HG03175 (cell line): ENCODE measurements at regions not wholly inside any gene's neighbourhood (a gene's known extent, or its start where the extent isn't known, plus 50 kb on each side); places are given as distances from the start of the nearest gene placed in this dataset.
"Not testable (repeated sequence)": the region's sequence is repeated elsewhere in the genome, so short reads cannot be mapped to it uniquely, and the experiment has no call there.

Experiments used
- ATAC-seq: cut with Tn5 transposase; IDR thresholded peaks from one replicate; pipeline ENCODE4 v1.9.1; 2021; ENCODE audit warnings: mild to moderate bottlenecking, moderate library complexity; ENCODE audit not compliant: unreplicated experiment

DNA sequence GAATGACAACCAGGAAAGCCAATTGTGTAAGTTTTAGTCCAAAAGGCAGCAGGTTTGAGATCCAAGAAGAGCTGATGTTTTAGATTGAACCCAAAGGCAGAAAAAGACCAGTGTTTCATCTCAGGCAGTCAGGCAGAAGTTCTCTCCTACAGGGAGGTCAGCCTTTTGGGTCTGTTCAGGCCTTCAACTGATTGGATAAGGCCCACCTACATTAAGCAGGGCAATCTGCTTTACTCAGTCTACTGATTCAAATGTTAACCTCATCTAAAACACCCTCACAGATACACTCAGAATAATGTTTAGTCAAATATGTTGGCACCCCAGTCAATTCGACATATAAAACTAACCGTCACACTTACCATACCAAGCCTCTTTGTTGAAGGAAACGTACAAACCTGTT lies 134.2 kb upstream of the NEIL3 start:
- no peak for ATAC-seq

DNA sequence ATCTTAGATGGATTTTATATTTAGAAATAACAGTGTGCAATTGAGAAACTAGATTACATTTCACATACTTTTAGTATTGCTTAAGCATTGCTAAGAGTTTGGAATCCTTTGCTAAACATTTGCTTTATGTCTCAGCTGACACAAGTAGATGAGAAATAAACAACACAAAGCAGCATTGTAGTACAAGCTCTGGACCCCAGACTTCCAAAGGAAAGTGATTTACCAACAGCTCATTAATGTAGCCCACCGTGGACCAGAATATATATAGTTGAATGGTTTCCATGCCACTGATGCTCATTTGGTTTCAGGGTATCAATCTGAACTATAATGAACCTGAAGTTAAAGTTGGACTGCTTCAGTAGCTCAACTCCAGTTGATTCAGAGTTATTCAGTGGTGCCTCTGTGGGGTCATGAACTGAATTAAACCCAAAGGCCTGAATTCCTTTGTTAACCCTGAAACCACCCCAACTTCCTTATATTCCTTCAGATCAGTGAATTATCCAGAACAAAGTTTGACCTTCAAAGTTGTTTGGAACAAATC lies 132.1 kb upstream of the NEIL3 start:
- ATAC-seq, result no peak

DNA sequence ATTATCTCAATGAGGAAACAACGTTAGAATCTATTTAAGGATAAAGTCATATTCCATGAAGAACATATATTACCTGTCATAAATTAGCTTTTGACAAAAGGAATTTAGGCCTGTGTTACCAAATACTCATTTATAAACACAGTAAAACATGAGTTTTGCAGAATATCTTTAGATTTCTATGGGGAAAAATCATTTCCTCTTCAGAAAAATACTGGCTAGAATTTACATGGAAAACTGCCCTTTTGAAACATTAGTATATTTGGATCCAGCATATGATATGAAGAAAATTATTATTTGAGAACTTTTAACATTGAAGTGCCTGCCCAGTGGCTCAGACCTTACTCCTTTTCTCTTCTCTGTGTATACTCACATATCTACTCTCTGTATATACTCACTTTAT lies 131.4 kb upstream of the NEIL3 start:
- no peak for ATAC-seq

DNA sequence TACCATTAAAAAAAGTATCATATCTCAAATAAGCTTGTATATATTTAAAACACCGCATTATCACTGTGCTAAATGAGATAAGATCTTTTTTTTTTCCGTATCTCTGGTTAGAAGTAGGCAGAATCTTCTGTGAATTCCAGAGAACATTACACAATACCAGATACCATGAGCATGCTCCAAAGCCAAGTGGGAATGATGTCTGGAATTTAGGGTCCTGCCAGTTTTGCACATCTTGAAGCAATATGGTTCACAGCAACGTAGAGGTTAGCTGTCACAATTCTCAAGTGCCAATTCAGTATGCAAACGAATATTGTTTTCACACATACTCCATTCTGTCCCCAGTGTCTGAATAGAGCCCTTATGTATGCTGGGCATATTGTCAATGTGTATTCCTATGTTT lies 127.5 kb upstream of the NEIL3 start:
- ATAC-seq, result no peak

DNA sequence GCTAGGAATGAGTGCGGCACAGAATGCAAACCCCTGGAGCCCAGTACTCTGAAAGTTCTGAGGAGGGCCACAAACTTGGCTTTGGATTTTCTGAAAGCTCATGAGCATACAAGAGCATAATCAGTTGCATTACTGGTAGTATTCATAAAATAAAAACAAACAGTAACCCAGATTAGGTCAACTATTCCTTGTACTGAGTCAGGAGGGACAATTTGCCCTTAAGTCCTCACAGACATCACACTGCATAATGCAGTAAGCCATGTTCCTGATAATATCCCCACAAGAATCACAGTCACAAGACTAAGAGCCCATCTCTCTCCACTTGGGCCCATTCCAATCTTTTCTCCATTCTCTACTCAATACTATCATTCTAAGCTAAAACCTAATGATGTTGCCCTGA lies 126.9 kb upstream of the NEIL3 start:
- ATAC-seq, result no peak

DNA sequence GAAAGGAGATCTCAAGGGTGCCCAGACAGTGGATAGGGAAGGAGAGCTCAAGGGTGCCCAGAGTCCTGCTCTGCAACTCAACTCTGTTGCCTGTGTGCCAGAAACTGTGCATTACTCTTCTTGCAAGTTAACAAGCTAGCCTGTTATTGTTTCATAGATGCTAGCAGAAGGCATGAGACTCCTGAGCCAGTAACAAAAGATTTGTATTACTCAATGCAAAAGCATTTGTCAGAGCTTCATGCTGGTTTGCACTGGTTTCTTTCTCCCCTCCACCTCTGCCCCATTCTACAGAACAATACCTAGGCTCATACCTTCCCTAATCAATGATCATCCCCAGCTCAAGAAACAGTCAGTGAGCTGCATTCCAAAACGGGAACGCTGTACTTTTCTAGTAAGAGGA lies 124.5 kb upstream of the NEIL3 start:
- ATAC-seq, result no peak

DNA sequence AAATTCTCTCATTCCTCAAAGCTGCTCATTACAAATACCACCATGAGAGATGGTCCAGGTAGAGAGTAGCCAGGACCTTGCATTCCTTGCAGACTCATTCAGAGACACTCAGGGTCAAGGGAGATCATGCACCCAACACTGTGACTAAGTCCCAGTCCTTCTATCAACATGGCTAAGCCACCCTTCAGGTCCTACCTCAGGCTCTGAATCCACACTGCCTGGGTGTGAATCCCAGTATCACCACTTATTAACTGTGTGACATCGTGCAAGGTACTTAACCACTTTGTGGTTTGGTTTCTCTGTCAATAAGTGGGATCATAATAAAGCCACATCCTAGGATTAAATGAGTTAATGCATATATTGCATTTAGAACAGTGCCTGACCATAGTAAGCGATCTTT lies 124.1 kb upstream of the NEIL3 start:
- no peak for ATAC-seq

DNA sequence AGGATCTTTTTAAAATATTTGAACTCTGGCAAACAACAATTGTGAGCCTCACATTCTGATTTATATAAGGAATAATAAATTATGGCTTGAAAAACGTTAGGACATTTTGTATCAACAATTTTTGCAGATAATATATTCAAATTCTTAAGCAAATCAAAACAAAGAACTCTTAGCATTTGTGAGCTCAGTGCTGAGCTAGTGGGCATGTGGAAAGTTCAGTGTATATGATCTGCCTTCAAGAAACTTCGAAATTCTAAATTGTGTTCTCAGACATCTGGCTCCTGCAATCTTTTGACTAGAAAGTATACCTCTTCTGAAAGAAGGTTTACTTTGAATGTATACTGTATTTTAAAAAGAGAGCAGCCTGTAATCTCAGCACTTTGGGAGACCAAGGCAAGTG lies 122.3 kb upstream of the NEIL3 start:
- ATAC-seq, result no peak

DNA sequence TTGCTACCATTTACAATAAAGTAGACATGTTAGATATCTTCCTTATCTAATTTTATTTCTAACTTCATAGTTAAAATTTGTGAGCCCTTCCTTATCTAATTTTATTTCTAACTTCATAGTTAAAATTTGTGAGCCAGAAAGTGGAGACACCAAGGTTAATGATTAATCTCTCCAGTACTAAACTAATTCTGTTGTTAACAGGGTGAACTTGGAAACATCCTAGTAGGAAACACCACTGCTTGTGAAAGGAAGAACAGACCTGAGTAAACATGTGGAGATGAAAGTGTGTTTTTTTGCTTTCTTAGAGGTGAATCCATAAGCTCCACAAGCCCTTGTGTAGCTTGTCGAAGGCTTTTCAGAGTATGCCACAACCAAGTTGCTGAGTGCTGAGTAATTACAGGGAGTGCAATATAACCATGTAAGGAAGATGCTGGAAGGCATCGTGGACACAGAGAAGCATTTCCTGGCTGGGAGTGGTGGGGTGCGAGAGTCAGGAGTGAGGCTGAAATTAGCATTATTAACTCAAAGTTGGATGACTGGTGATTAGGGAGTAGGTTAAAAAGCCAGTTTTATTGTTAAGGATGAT lies 118.6 kb upstream of the NEIL3 start:
- ATAC-seq, result no peak

DNA sequence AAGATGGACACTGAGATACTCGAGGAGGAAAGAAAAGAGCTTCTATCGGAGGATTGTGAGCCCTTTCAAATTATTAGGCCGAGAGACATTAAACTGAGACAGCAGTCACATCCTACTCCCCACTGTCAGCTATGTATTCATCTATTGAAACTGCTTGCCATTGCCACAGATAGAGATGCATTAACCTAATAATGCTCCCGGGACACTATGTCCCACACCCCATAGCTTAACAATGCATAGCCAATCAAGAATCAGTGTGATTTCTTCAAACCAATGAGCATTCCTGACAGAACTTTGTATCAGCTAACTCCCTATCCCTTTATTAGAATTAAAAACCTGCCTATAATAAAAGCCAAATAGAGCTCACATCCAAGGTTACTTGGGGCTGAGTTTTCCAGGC lies 118.1 kb upstream of the NEIL3 start:
- no peak for ATAC-seq

DNA sequence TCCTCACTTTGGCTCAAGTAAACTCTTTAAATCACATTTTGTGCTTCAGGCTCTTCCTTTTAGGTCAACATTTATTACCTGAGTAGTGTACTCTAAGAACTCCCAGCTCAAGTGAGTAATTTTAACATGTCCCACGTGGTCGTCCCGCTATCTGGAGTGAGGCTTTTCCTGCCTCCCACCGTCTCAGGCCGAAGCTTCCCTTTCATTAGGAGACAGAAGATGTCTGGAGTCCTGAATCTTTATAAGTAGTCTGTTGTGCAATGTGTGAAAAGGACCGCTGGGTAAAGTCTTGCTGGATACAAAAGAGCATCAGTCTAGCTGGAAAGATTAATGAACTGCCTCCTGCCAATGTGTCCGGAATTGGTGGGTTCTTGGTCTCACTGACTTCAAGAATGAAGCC lies 117.7 kb upstream of the NEIL3 start:
- ATAC-seq, result no peak

DNA sequence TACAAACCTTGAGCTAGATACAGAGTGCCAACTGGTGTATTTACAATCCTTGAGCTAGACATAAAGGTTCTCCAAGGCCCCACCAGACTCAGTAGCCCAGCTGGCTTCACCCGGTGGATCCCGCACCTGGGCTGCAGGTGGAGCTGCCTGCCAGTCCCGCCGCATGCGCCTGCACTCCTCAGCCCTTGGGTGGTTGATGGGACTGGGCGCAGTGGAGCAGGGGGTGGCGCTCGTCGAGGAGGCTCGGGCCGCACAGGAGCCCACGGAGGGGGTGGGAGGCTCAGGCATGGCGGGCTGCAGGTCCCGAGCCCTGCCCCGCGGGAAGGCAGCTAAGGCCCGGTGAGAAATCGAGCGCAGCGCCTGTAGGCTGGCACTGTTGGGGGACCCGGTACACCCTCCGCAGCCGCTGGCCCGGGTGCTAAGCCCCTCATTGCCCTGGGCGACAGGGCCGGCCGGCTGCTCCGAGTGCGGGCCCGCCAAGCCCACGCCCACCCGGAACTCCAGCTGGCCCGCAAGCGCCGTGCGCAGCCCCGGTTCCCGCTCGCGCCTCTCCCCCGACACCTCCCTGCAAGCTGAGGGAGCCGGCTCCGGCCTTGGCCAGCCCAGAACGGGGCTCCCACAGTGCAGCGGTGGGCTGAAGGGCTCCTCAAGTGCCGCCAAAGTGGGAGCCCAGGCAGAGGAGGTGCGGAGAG lies 116.5 kb upstream of the NEIL3 start:
- ATAC-seq, result not testable (repeated sequence)

DNA sequence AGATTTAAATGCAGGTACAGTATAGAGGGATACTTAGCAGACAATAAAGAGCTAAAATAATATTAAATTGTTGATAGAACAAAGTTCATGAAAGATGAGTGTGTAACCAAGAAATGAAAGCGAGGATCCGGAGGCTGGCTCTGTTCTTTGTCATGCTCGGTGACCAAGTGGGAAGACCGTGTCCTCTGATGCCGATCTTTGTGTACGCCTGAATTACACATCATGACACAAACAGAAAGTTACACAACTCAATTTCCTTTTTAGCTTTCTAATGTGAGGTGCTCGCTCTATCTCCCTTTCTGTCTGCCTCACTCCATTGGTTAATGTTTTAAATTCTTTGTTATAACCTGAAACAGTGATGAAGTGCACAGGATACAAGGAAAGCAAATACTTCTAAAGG lies 114.8 kb upstream of the NEIL3 start:
- no peak for ATAC-seq

DNA sequence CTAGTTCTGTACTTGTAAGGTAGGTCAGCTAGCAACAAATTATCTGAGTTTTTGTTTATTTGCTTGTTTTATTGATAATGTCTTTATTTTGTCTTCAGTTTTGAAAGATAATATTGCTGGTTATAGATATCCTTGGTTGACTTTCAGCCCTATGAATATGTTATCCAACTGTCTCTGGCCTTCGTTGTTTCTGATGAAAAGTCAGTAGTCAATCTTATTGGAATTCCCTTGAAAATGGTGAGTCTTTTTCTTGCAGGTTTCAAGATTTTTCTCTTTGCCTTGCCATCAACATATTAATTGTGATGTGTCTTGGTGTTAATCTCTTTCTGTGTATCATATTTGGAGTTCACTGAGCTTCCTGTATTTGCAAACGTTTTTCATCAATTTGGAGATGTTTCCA lies 113.1 kb upstream of the NEIL3 start:
- no peak for ATAC-seq

DNA sequence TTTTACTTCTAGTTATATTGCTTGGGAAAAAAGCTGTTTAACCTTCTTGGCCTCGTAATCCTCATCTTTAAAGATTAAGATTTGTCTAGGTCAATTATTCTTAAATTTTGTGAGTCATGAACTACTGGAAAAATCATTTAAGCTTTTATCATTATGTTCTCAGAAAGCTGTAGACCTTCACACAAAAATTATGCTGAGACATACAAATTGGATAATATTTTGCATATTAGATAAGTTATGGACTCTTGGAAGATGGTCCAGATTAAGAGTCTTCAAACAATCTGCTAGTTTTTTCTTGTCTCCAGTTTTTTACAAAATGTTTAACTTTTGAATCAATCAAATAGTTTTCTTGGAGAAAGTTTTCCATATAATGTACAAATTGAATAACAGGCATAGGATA lies 108.1 kb upstream of the NEIL3 start:
- ATAC-seq, result no peak

DNA sequence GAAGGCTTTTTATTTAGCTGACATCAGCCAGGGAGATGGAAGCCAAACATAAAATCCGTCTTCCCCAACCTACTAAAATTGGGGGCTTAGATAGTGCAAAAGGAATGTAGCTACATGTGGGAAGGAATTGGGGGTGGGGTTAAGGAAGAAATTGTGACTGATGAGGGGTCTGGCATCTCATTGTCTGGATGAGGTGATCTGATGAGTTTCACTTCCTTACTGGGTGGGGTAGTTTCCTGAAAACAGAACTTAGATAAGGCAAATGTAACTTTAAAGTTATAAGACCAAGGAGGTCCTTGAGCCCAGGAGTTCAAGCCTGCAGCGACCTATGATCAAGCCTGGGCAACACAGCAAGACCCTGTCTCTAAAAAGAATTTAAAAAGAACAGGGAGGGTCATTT lies 105.5 kb upstream of the NEIL3 start:
- no peak for ATAC-seq

DNA sequence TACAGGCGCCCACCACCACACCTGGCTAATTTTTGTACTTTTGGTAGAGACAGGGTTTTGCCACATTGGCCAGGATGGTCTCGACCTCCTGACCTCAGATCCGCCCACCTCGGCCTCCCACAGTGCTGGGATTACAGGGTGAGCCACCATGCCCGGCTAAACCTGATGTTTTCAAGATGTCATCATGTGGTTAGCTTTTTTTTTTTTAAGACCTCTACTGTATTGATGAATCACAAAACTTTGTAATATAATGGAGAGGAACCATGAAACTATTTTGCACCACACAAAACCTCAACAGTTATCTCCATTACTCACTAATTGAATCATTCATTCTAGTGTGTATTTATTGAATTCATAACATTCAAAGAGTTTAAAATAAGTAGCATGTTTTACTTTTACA lies 94.7 kb upstream of the NEIL3 start:
- ATAC-seq, result no peak

DNA sequence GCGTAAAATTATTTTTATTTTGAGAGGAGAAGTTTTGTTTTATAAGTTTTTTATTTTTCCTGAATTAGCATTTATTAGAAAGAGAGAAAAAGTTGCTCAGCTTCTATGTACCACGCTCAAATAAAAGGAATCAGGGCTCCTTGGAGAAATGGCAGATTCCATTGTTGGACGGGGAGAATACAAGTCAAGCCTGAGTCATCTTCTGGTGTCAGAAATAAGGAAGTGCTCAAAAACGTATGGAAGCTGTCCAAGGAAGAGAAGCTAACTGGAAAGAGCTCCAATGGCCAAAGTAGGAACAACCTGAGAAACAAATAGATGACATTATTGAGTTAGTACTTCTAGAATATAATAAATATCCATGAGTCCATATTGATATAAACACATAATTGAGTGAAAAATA lies 89.3 kb upstream of the NEIL3 start:
- ATAC-seq, result no peak

DNA sequence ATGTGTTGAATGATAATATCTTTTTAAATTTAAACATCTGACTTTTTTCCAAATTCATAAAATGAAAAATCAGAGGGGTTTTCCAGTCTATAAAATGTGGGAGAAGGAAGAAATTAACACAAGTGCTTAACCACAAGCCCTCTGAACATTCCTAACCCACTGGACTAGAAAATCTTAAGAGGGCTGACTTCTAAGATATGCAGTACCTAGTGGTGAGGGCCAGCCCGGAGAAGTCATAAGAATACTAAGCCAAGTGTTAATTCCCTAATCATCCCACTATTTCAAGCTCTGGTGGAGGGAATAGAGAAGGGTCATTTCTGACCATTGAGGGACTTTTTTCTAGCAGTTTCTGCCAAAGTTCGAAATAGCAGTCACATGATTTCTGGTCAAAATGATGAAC lies 86.9 kb upstream of the NEIL3 start:
- ATAC-seq, result no peak

DNA sequence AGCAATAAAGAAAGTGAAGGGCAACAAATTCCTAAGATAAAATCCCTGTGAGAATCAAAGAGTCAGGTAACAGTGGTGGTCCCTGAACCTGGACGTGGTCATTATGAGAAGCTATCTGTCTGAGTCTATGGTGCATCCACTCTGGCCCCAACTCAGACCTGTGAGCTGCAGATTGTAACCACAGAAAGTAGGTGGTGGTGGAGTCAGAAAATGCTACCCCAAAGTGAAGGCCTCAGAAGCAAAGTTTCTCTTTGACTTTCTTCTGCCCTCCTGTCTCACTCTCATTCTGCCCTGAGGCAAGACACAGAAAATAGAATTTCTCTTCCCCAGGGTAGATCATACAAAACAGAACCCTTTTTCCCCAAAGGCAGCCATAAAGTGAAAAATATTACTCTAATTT lies 84.1 kb upstream of the NEIL3 start:
- ATAC-seq, result peak; percentile 78

DNA sequence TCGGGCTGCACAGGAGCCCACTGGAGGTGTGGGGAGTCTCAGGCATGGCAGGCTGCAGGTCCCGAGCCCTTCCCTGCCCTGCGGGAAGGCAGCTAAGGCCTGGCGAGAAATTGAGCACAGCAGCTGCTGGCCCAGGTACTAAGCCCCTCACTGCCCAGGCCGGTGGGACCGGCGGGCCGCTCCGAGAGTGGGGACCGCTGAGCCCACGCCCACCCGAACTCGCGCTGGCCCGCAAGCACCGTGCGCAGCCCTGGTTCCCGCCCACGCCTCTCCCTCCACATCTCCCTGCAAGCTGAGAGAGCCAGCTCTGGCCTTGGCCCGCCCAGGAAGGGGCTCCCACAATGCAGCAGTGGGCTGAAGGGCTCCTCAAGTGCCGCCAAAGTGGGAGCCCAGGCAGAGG lies 82.0 kb upstream of the NEIL3 start:
- no peak for ATAC-seq

DNA sequence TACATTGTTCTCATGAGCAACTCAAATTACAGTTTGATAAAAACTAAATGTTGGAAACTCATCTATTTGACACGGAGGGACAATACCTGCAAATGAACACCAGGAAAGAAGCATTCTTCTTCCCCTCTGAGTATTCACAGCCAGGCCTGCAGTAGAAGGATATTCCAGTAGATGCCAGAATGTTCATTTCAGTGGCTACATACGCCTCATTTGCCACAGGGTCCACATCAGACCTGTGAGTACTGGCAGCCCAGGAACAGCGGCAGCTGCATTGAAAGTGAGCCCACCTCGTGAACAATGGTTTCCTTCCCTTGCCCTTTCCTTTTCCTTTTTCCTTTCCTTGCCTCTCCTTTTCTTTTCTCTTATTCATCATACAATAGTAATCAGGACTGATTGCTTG lies 81.1 kb upstream of the NEIL3 start:
- no peak for ATAC-seq

DNA sequence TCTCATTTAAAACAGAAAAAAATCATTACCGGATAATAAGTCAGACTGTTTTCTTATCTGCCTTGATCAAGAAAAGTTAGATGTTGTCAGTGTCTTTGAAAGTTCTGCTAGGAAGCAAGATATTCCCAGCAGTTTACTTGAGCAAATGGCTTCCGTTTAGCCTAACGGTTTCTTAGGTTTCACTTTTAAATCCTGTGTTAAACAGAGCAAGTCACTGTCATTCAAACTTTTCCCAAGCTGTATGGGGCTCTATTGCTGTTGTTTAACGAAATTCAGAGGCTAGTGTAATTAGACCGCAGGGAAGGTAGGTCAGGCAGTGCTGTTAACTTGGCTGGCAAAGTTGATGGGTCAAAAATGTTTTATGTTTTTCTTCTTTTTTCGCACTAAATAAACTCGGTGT lies 80.3 kb upstream of the NEIL3 start:
- no peak for ATAC-seq
